PC-3 (cell line): ENCODE measurements at regions not wholly inside any gene's neighbourhood (a gene's known extent, or its start where the extent isn't known, plus 50 kb on each side); places are given as distances from the start of the nearest gene placed in this dataset.

Source experiments
- CTCF ChIP-seq: fragments of 300-600 bp; sonication (generic); conservative IDR thresholded peaks from 2 replicates; pipeline ENCODE4 v1.5.1; 2017; ENCODE audit warnings: antibody characterized with exemption, low read depth, mild to moderate bottlenecking, low read length
- EZH2 ChIP-seq: fragments of 300-600 bp; sonication (generic); IDR thresholded peaks from one replicate; pipeline ENCODE4 v1.6.1; 2017; ENCODE audit warnings: antibody characterized with exemption, mild to moderate bottlenecking, low read length; ENCODE audit not compliant: unreplicated experiment

GRCh38 chr3:141426404-141427034 lies 58.2 kb downstream of the ZBTB38 start:
- TF ChIP-seq CTCF (no peak), EZH2 (no peak)
